ENCODE measurements at regions not wholly inside any gene's neighbourhood (a gene's known extent, or its start where the extent isn't known, plus 50 kb on each side); places are given as distances from the start of the nearest gene placed in this dataset.

GRCh38 chr3:106120356-106120755 lies 251.5 kb upstream of the CBLB start:
- no peak for TF ChIP-seq CTCF (IDR thresholded peaks at IDR 0.05; ENCODE audit: control extremely low read depth, extremely low read depth)
- Histone ChIP-seq H3K27ac (ENCODE audit: low read depth in 1 of 2, low read length in 1 of 2) (no peak overlapping the region), H3K4me1 (ENCODE audit: control insufficient read depth in 5 of 5, insufficient read depth in 5 of 5, low read length in 5 of 5) (peaks cover 0 to 6% (median 1%) of the 10 kb centered on the region in 5 donors), H3K27me3 (ENCODE audit: control insufficient read depth in 3 of 3, insufficient read depth in 3 of 3, low read length in 2 of 3) (no peaks in the 10 kb centered on the region), H3K36me3 (ENCODE audit: control insufficient read depth in 4 of 4, insufficient read depth in 4 of 4, low read length in 4 of 4) (no peaks in the 10 kb centered on the region), H3K9me3 (ENCODE audit: control insufficient read depth in 4 of 4, insufficient read depth in 3 of 4, low read length in 3 of 4) (no peaks in the 10 kb centered on the region), H3K4me3 (no peak overlapping the region), H3K9ac (ENCODE audit: insufficient read depth in 1 of 2, low read length in 2 of 2) (no peak overlapping the region)
- ATAC-seq (ENCODE audit: insufficient read depth, low FRiP score), result no peak
- no peak for DNase-seq
- whole genome bisulfite sequencing, 2 donors, result 74 to 91% methylated on average over 4 of the region's 4 CpGs

GRCh38 chr3:106121491-106122289 lies 252.9 kb upstream of the CBLB start:
- peaks cover 0 to 18% (median 3%) of the 10 kb centered on the region in 5 donors for H3K4me1 ChIP-seq (ENCODE audit: control insufficient read depth in 5 of 5, insufficient read depth in 5 of 5, low read length in 5 of 5)
- WGBS, 2 donors, result 94 to 97% methylated on average over 3 of the region's 3 CpGs
- H3K27me3 ChIP-seq (ENCODE audit: control insufficient read depth in 3 of 3, insufficient read depth in 3 of 3, low read length in 2 of 3), result no peaks in the 10 kb centered on the region

GRCh38 chr3:106124818-106125217 lies 256.0 kb upstream of the CBLB start:
- H3K27ac ChIP-seq (ENCODE audit: low read depth in 1 of 2, low read length in 1 of 2), result no peak overlapping the region
- no peak overlapping the region for H3K9ac ChIP-seq (ENCODE audit: insufficient read depth in 1 of 2, low read length in 2 of 2)
- H3K4me3 ChIP-seq, result no peak overlapping the region
- DNase-seq, result no peak
- no peak for TF ChIP-seq CTCF (IDR thresholded peaks at IDR 0.05; ENCODE audit: control extremely low read depth, extremely low read depth)
- no peak for ATAC-seq (ENCODE audit: insufficient read depth, low FRiP score)
- H3K27me3 ChIP-seq (ENCODE audit: control insufficient read depth in 3 of 3, insufficient read depth in 3 of 3, low read length in 2 of 3), result no peaks in the 10 kb centered on the region
- peaks cover 0 to 25% (median 5%) of the 10 kb centered on the region in 5 donors for H3K4me1 ChIP-seq (ENCODE audit: control insufficient read depth in 5 of 5, insufficient read depth in 5 of 5, low read length in 5 of 5)
- H3K36me3 ChIP-seq (ENCODE audit: control insufficient read depth in 4 of 4, insufficient read depth in 4 of 4, low read length in 4 of 4), result no peaks in the 10 kb centered on the region
- 93 to 95% methylated on average over 1 of the region's 1 CpG for whole genome bisulfite sequencing, 2 donors
- H3K9me3 ChIP-seq (ENCODE audit: control insufficient read depth in 4 of 4, insufficient read depth in 3 of 4, low read length in 3 of 4), result no peaks in the 10 kb centered on the region

More at GRCh38 chr3:106121491-106122289, 252.9 kb upstream of the CBLB start:
- TF ChIP-seq CTCF (IDR thresholded peaks at IDR 0.05; ENCODE audit: control extremely low read depth, extremely low read depth), result no peak
- H3K27ac ChIP-seq (ENCODE audit: low read depth in 1 of 2, low read length in 1 of 2), result no peak overlapping the region
- no peak overlapping the region for H3K4me3 ChIP-seq
- H3K9ac ChIP-seq (ENCODE audit: insufficient read depth in 1 of 2, low read length in 2 of 2), result no peak overlapping the region
- H3K36me3 ChIP-seq (ENCODE audit: control insufficient read depth in 4 of 4, insufficient read depth in 4 of 4, low read length in 4 of 4), result no peaks in the 10 kb centered on the region
- ATAC-seq (ENCODE audit: insufficient read depth, low FRiP score), result no peak
- no peak for DNase-seq
- no peaks in the 10 kb centered on the region for H3K9me3 ChIP-seq (ENCODE audit: control insufficient read depth in 4 of 4, insufficient read depth in 3 of 4, low read length in 3 of 4)
